Upper lobe of left lung (tissue), 4 donors: ENCODE measurements at regions not wholly inside any gene's neighbourhood (a gene's known extent, or its start where the extent isn't known, plus 50 kb on each side); places are given as distances from the start of the nearest gene placed in this dataset.

Experiments
- CTCF ChIP-seq, 6 experiments: fragments of 450-650 bp in 4 of 6; fragments of 200-600 bp in 2 of 6; sonication (generic) in 2 of 6; IDR thresholded peaks; one replicate each; pipeline ENCODE4 v1.5.1; 2016 to 2019; ENCODE audit warnings: antibody characterized with exemption in 6 of 6
- POLR2A ChIP-seq, 4 donors: fragments of 450-650 bp; IDR thresholded peaks; one replicate each; pipeline ENCODE4 v1.5.1; 2016 to 2017; ENCODE audit warnings: antibody characterized with exemption in 4 of 4, mild to moderate bottlenecking in 2 of 4
- POLR2AphosphoS5 ChIP-seq, 2 donors: sonication (generic); formaldehyde crosslinking; IDR thresholded peaks; one replicate each; pipeline ENCODE4 v1.5.1; 2017; ENCODE audit warnings: antibody characterized with exemption in 2 of 2

GRCh38 chr18:50453014-50453680 lies 78.3 kb downstream of the SKA1 start:
- TF ChIP-seq POLR2AphosphoS5 (IDR thresholded peaks at IDR 0.05) (no peak), POLR2A (IDR thresholded peaks at IDR 0.05) (no peak), CTCF (IDR thresholded peaks at IDR 0.05) (no peak)
